ENCODE measurements at regions not wholly inside any gene's neighbourhood (a gene's known extent, or its start where the extent isn't known, plus 50 kb on each side); places are given as distances from the start of the nearest gene placed in this dataset.

GRCh38 chr16:87241137-87241771, 75.9 kb downstream of the C16orf95 start:
- TF ChIP-seq YY1 (IDR thresholded peaks at IDR 0.05; ENCODE audit: insufficient read depth, insufficient read length), result no peak
- no peak for TF ChIP-seq ZNF274 (IDR thresholded peaks at IDR 0.05; ENCODE audit: low read depth, low read length)
- TF ChIP-seq SUZ12 (IDR thresholded peaks at IDR 0.05; ENCODE audit: extremely low read depth, insufficient read depth, insufficient read length), result no peak
